ENCODE measurements at regions not wholly inside any gene's neighbourhood (a gene's known extent, or its start where the extent isn't known, plus 50 kb on each side); places are given as distances from the start of the nearest gene placed in this dataset.

GRCh38 chr4:181982437-181982836, 260.8 kb upstream of the TENM3 start:
- H3K4me3 ChIP-seq (ENCODE audit: low read depth, low read length): no peak overlapping the region
- TF ChIP-seq, protein P1, sequence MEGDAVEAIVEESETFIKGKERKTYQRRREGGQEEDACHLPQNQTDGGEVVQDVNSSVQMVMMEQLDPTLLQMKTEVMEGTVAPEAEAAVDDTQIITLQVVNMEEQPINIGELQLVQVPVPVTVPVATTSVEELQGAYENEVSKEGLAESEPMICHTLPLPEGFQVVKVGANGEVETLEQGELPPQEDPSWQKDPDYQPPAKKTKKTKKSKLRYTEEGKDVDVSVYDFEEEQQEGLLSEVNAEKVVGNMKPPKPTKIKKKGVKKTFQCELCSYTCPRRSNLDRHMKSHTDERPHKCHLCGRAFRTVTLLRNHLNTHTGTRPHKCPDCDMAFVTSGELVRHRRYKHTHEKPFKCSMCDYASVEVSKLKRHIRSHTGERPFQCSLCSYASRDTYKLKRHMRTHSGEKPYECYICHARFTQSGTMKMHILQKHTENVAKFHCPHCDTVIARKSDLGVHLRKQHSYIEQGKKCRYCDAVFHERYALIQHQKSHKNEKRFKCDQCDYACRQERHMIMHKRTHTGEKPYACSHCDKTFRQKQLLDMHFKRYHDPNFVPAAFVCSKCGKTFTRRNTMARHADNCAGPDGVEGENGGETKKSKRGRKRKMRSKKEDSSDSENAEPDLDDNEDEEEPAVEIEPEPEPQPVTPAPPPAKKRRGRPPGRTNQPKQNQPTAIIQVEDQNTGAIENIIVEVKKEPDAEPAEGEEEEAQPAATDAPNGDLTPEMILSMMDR (IDR thresholded peaks at IDR 0.05; ENCODE audit: insufficient read depth, low read depth, low read length): no peak
- DNase-seq (ENCODE audit: low read depth): no peak

DNA sequence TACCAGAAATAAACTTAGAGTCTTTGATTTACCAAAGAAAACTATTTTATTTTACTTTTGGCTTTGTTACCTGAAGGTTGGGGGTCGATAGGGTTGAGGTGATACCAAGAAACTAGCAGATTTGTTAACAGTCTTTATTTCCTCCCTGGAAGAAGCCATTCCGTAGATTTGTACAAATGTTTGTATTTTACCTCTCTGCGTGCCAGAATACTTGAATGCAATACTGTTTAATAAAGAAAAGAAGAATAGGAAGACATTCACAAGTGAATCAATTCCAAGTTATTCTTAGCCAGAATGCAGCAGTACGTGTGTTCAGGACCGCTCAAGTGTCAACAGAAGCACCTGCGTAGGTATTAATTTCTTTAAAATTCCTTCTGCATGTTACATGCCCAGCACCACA, 260.3 kb upstream of the TENM3 start:
- TF ChIP-seq, protein P1 (IDR thresholded peaks at IDR 0.05; ENCODE audit: insufficient read depth, low read depth, low read length): no peak
- no peak for DNase-seq (ENCODE audit: low read depth)

DNA sequence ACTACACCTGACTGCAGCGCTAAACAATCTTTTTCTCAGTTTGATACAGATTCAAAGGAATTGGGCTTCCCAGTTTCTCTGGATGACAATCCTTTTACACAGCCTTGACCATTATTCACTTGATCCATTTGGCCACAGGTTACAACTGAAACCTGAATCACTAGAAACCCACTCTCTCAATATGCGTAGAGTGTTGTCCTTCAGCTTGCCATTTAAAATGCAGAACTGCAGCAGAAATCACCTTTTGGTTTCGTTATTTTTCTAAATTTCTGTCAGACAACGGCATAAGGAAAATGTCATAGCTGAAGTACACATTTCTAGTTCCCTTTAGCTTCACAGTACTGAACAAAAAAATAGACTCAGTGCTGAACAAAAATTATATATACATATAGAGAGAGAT, 255.8 kb upstream of the TENM3 start:
- no peak for DNase-seq (ENCODE audit: low read depth)
- H3K4me3 ChIP-seq (ENCODE audit: low read depth, low read length): no peak overlapping the region
- TF ChIP-seq, protein P1 (IDR thresholded peaks at IDR 0.05; ENCODE audit: insufficient read depth, low read depth, low read length): no peak

More for the DNA sequence above, 260.3 kb upstream of the TENM3 start:
- no peak overlapping the region for H3K4me3 ChIP-seq (ENCODE audit: low read depth, low read length)

DNA sequence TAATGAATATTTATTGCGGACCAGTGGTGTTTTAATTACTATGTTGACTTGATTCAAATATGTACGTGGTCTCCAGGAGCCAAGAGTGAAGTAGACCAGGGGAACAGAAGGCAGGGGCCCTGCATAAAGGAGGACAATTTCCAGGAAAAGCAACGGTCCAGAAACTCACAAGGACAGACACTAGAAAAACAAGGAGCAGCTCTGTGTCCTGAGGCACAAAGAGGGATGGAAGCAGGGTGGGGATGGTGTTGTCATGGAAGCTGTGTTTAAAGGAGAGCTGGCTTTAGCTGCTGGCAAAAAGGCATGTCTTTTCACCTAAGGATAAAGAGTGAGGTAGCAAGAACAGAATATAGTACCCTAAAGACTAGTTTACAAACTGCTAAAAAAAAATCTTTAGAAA, 254.1 kb upstream of the TENM3 start:
- H3K4me3 ChIP-seq (ENCODE audit: low read depth, low read length): no peak overlapping the region
- DNase-seq (ENCODE audit: low read depth): no peak
- TF ChIP-seq, protein P1 (IDR thresholded peaks at IDR 0.05; ENCODE audit: insufficient read depth, low read depth, low read length): no peak

- no peak overlapping the region for H3K4me3 ChIP-seq (ENCODE audit: low read depth, low read length)
- TF ChIP-seq, protein P1 (IDR thresholded peaks at IDR 0.05; ENCODE audit: insufficient read depth, low read depth, low read length): no peak
- no peak for DNase-seq (ENCODE audit: low read depth)
Observed at GRCh38 chr4:181991369-181992108, 251.7 kb upstream of the TENM3 start.

GRCh38 chr4:181998398-181999295, 244.6 kb upstream of the TENM3 start:
- no peak for DNase-seq (ENCODE audit: low read depth)
- H3K4me3 ChIP-seq (ENCODE audit: low read depth, low read length): no peak overlapping the region
- TF ChIP-seq, protein P1 (IDR thresholded peaks at IDR 0.05; ENCODE audit: insufficient read depth, low read depth, low read length): no peak
